HG02840 (cell line): ENCODE measurements at regions not wholly inside any gene's neighbourhood (a gene's known extent, or its start where the extent isn't known, plus 50 kb on each side); places are given as distances from the start of the nearest gene placed in this dataset.
"Not testable (repeated sequence)": the region's sequence is repeated elsewhere in the genome, so short reads cannot be mapped to it uniquely, and the experiment has no call there.

Source experiments
- ATAC-seq: cut with Tn5 transposase; IDR thresholded peaks from one replicate; pipeline ENCODE4 v1.9.1; 2021; ENCODE audit warnings: mild to moderate bottlenecking, moderate library complexity, moderate number of reproducible peaks; ENCODE audit not compliant: unreplicated experiment, low FRiP score

- no peak for ATAC-seq
These were observed 240.9 kb upstream of the ZNF521 start for GRCh38 chr18:25592804-25593360.

GRCh38 chr18:25590456-25590855 lies 238.5 kb upstream of the ZNF521 start:
- no peak for ATAC-seq

- ATAC-seq, result no peak
These were observed 235.6 kb upstream of the ZNF521 start for GRCh38 chr18:25587545-25587944.

GRCh38 chr18:25568986-25569385 lies 217.0 kb upstream of the ZNF521 start:
- ATAC-seq, result no peak

- no peak for ATAC-seq
These were observed 212.1 kb upstream of the ZNF521 start for GRCh38 chr18:25563816-25564683.

GRCh38 chr18:25563346-25563745 lies 211.4 kb upstream of the ZNF521 start:
- ATAC-seq, result no peak

- ATAC-seq, result no peak
These were observed 210.0 kb upstream of the ZNF521 start for GRCh38 chr18:25561918-25562317.

GRCh38 chr18:25560369-25560768 lies 208.4 kb upstream of the ZNF521 start:
- ATAC-seq, result no peak

GRCh38 chr18:25557011-25557410 lies 205.0 kb upstream of the ZNF521 start:
- no peak for ATAC-seq

GRCh38 chr18:25553631-25554263 lies 201.8 kb upstream of the ZNF521 start:
- no peak for ATAC-seq

GRCh38 chr18:25544546-25545287 lies 192.8 kb upstream of the ZNF521 start:
- ATAC-seq, result no peak

- ATAC-seq, result no peak
These were observed 186.4 kb upstream of the ZNF521 start for GRCh38 chr18:25538175-25538922.

GRCh38 chr18:25535495-25535894 lies 183.5 kb upstream of the ZNF521 start:
- no peak for ATAC-seq

- no peak for ATAC-seq
These were observed 182.4 kb upstream of the ZNF521 start for GRCh38 chr18:25534401-25534800.

- ATAC-seq, result no peak
These were observed 181.3 kb upstream of the ZNF521 start for GRCh38 chr18:25533218-25533617.

GRCh38 chr18:25531207-25531606 lies 179.2 kb upstream of the ZNF521 start:
- no peak for ATAC-seq

- not testable (repeated sequence) for ATAC-seq
These were observed 173.8 kb upstream of the ZNF521 start for GRCh38 chr18:25525789-25526188.

GRCh38 chr18:25518716-25519053 lies 166.7 kb upstream of the ZNF521 start:
- ATAC-seq, result peak; percentile 83

- peak; percentile 29 for ATAC-seq
These were observed 166.1 kb upstream of the ZNF521 start for GRCh38 chr18:25517881-25518715.
